IPS-NIHi7 (cell line): ENCODE measurements at regions not wholly inside any gene's neighbourhood (a gene's known extent, or its start where the extent isn't known, plus 50 kb on each side); places are given as distances from the start of the nearest gene placed in this dataset.
"Not testable (repeated sequence)": the region's sequence is repeated elsewhere in the genome, so short reads cannot be mapped to it uniquely, and the experiment has no call there.

Source experiments
- DNase-seq: peaks from one replicate; pipeline ENCODE4 v3.0.0; 2012; ENCODE audit warnings: mixed read lengths; ENCODE audit errors: extremely low spot score

DNA sequence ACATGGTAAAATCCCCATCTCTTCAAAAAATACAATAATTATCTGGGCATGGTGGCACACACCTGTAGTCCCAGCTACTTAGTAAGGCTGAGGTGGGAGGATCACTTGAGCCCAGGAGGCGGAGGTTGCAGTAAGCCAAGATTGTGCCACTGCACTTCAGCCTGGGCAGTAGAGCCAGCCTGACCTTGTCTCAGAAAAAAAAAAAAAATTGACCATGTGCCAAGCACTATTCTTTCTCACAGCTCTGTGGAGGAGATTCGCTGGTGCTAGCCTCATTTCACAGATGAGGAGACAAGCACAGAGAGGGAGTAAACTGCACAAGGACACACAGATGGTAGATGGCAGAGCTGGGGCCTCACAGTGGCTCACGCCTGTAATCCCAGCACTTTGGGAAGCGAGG is 131.8 kb upstream of the JARID2 start:
- no peak for DNase-seq

DNA sequence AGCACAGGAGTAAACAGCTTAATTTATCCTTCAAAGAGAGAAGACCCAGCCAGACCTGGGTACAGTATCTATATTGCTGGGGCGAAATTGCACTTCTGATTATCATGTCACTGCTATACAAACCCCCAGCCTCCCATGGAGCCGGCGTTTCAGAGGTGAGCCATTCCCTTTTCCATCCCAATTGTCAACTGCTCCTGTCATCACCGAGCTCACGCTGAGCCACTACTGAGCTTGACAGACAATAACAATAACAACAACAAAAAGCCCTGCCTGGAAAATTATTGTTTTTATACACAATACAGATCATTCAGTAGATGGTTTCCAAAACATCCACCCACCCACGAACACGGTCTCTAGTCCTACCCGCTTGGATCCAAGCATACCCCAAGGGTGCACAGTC is 129.0 kb upstream of the JARID2 start:
- DNase-seq: no peak

DNA sequence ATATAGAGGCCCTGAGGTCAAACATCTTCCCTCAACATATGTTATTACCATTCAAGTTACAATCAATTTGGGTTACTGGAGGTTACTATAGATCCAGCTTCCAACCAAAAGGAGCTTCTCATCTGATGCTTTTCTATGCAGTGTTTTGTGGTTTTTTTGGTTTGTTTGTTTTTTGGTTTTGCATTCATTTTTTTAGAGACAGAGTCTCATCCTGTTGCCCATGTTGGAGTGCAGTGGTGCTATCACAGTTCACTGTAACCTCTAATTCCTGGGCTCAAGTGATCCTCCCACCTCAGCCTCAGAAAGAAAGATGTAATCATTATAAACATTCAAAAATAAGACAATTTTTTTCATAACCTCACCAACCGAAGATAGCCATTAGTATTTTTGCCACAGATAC is 124.4 kb upstream of the JARID2 start:
- DNase-seq: no peak

- no peak for DNase-seq
These were observed 123.8 kb upstream of the JARID2 start for GRCh38 chr6:15121977-15122550.

DNA sequence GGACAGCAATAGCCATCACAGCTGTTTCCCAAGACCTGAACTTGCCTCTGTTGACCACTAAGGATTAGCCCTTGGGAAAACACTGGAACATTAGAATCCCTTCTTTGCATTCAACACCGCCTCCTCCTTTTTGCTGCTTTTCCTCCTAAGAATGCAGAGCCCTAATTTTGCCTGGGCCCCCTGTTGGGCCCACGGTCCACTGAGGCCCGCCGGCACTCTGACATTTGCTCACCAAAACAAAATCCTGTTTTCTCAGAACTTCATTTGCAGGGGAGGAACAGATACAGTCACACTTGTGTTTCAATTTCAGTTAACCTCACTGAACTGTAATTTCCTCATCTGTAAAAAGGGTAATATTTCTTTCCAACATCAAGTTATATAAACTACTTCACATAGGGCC is 116.0 kb upstream of the JARID2 start:
- no peak for DNase-seq

DNA sequence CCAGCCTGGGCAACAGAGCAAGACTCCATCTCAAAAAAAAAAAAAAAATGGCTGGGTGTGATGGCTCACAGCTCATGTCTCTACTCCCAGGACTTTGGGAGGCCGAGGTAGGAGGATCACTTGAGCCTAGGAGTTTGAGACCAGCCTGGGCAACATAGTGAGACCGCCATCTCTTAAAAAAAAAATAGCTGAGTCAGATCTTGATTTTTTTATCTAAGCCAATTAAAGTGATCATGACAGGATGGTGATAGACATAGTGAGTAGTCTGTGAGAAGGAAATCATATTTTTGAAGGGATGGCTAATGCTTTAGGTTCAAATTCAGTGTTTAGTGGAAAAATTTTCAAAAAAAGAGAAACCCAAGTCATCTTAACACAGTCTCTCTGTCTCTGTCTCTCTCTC is 114.6 kb upstream of the JARID2 start:
- no peak for DNase-seq

DNA sequence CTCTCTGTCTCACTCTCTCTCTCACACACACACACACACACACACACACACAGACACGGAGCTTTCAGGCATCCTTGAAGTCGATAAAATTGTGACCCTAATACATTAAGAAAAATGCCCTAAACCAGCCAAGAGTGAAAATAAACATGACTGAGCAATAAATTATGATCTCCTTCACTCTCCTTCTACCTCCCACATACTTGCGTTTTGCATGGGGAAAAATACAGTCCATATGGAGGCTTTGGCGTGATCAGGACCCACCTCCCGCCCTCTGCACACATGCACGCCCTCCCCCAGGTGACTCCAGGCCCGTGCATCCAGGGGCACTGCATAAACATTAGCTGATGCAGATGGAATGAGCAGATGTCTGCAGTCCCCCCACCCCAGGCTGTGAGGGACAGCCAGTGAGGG is 114.2 kb upstream of the JARID2 start:
- no peak for DNase-seq

- no peak for DNase-seq
These were observed 113.7 kb upstream of the JARID2 start for GRCh38 chr6:15132167-15132566.

GRCh38 chr6:15132854-15133670 is 112.8 kb upstream of the JARID2 start:
- DNase-seq: no peak

DNA sequence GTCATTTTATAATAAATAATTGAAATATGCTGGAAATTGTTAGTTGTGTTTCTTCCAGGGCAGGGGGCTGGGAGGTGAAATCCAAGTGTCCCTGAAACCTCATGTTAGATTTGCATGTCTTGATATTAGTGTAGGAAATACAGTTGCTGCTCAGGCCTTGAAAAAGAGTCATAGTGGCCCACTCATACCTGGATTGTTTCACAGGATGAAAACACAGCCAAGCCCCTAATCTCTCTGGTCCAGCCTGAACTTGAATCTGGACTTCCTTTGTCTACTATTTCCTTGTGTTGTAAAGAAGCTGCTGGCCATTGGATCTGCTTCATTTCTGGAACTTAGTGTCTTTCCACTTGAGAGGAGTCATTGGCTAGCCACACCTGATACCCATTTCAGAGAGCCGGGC is 108.8 kb upstream of the JARID2 start:
- DNase-seq: no peak

DNA sequence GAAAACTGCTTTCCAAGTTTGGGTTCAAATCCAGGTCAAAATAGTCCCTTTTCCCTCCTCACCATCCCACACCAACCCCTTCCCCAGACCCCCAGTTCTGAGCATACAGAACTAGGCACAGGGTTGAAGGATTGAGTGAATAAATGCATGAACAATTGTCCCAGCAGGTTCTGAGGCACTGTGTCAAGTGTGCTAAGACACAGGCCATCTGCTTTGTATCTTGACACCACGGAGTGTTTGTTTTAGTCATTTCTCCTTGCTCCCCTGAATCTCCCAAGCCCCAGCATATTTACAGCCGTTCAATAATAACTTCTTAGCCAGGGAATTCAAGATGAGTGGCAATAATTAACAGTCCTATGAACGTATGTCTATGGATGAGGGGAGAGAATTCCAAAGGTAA is 102.8 kb upstream of the JARID2 start:
- no peak for DNase-seq

DNA sequence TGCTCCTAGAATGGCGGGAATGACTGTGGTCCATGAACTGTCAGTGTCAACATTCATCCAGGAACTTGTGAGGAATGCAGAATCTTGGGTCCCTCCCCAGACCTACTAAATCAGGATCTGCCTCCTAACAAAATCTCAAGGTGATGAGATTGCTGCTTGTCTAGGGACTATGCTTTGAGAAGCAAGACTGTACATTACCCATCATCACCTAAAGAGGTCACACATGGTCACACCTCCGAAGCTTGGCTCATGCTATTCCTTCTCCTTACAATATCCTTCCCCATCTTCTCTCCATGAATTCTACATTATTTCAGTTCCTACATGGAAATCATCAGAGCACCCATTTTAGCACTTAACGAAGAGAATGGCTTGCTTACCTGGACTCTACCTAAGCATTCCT is 102.3 kb upstream of the JARID2 start:
- no peak for DNase-seq

GRCh38 chr6:15145821-15146220 is 100.0 kb upstream of the JARID2 start:
- DNase-seq: no peak

DNA sequence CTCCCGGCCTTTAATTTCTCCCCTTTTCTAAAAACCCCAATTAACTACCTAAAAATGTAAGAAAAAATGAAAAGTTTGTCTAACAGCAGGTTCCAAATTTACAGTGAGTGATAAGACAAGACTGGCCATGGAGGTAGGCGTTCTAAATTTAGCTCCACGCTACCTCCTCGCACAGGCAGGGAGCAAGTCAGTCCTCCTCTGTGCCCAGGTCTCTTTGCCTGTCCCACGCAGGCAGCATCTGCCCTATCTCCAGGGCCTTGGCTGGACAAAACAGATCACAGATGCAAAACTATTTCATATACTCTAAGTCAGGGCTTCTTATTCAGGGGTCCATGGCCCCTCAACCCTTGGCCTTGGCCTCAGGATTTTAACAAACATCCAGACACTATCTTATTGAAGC is 98.0 kb upstream of the JARID2 start:
- DNase-seq: no peak

GRCh38 chr6:15148356-15148946 is 97.4 kb upstream of the JARID2 start:
- DNase-seq: no peak

DNA sequence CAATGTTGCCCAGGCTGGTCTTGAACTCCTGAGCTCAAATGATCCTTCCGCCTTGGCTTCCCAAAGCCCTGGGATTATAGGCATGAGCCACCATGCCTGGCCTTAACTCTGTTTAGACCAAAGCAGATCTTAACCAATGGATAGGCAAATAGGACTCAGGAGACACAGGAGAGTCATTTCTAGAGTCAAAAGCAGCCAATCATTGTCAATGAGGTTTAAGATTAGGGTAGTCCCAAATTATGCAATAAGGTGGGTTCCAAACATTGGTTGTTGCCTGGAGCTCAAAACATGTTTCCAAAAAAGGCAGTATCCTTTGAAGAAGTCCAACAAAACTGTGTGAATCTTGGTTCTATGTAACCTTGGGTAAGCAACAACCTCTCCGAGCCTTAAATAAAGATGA is 95.7 kb upstream of the JARID2 start:
- DNase-seq: no peak

- no peak for DNase-seq
These were observed 93.2 kb upstream of the JARID2 start for GRCh38 chr6:15152700-15153099.

- no peak for DNase-seq
These were observed 92.7 kb upstream of the JARID2 start for GRCh38 chr6:15153191-15153590.

DNA sequence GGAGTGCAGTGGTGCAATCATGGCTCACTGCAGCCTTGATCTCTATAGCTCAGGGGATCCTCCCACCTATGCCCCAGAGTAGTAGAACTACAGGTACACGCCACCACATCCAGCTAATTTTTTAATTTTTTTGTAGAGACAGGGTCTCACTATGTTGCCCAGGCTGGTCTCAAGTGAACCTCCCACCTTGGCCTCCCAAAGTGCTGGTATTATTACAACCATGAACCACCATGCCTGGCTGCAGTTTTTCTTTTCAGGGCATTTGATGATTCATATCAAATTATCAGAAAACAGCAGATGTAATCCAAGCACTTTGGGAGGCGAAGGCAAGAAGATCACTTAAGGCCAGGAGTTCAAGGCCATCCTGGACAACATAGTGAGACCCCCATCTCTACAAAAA is 88.4 kb upstream of the JARID2 start:
- no peak for DNase-seq

- no peak for DNase-seq
These were observed 86.8 kb upstream of the JARID2 start for GRCh38 chr6:15158821-15159619.

GRCh38 chr6:15160812-15161211 is 85.1 kb upstream of the JARID2 start:
- no peak for DNase-seq

DNA sequence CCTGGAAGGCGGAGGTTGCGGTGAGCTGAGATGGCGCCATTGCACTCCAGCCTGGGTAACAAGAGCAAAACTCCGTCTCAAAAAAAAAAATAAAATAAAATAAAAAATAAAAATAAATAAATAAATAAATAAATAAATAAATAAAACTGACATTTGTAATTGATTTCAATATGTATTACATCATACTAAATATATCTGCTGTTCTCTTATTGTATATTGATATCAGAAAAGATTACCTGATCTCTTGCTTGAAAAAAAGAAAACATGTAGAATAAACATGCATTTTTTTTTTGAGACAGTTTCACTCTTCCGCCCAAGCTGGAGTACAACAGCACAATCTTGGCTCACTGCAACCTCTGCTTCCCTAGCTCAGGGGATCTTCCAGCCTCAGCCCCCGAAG is 81.0 kb upstream of the JARID2 start:
- DNase-seq: not testable (repeated sequence)

DNA sequence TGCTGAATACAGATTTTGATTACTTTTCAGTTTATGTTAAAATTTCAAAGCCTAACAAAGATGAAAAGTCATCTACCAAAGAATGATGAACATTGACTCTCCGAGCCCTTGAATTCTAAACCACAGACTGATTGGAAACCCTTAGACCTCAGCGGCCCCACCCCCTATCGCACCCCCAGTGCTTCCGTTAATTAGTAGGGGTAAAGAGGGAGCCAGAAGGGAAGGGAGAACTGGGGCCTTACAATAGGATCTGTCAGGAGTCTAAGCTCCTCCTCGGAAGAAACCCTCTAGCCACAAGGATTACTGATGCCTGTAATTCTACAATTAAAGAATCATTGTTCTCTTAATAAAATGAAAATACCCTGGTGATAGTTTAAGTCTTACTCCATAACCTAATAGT is 79.7 kb upstream of the JARID2 start:
- DNase-seq: no peak
